Ishikawa (cell line): ENCODE measurements at regions not wholly inside any gene's neighbourhood (a gene's known extent, or its start where the extent isn't known, plus 50 kb on each side); places are given as distances from the start of the nearest gene placed in this dataset.

ENCODE experiments used
- CEBPB ChIP-seq: IDR thresholded peaks from 2 replicates; pipeline ENCODE4 v1.6.1; 2012
- CREB1 ChIP-seq: IDR thresholded peaks from 2 replicates; pipeline ENCODE4 v1.6.1; 2012; ENCODE audit warnings: low read depth
- EGR1 ChIP-seq: IDR thresholded peaks from 2 replicates; pipeline ENCODE4 v1.6.1; 2012
- EP300 ChIP-seq: IDR thresholded peaks from 2 replicates; pipeline ENCODE4 v1.6.1; 2012; ENCODE audit warnings: borderline replicate concordance
- FOXM1 ChIP-seq: IDR thresholded peaks from 2 replicates; pipeline ENCODE4 v1.6.1; 2012; ENCODE audit warnings: low read depth, borderline replicate concordance
- NFIC ChIP-seq: IDR thresholded peaks from 2 replicates; pipeline ENCODE4 v1.6.1; 2012
- RAD21 ChIP-seq: IDR thresholded peaks from 2 replicates; pipeline ENCODE4 v1.6.1; 2012; ENCODE audit warnings: low read depth
- REST ChIP-seq: IDR thresholded peaks from 2 replicates; pipeline ENCODE4 v1.6.1; 2012; ENCODE audit warnings: low read depth, mild to moderate bottlenecking
- TAF1 ChIP-seq: IDR thresholded peaks from 2 replicates; pipeline ENCODE4 v1.6.1; 2012; ENCODE audit warnings: low read depth, mild to moderate bottlenecking
- TCF12 ChIP-seq: IDR thresholded peaks from 2 replicates; pipeline ENCODE4 v1.6.1; 2012; ENCODE audit warnings: low read depth
- TEAD4 ChIP-seq: IDR thresholded peaks from 2 replicates; pipeline ENCODE4 v1.6.1; 2012
- USF1 ChIP-seq: IDR thresholded peaks from 2 replicates; pipeline ENCODE4 v1.6.1; 2012
- YY1 ChIP-seq: IDR thresholded peaks from 2 replicates; pipeline ENCODE4 v1.6.1; 2012; ENCODE audit warnings: low read depth
- ZBTB7A ChIP-seq: IDR thresholded peaks from 2 replicates; pipeline ENCODE4 v1.6.1; 2012; ENCODE audit warnings: low read depth
- TF ChIP-seq, protein P1 (sequence below): IDR thresholded peaks from 2 replicates; pipeline ENCODE4 v1.6.1; 2012

DNA sequence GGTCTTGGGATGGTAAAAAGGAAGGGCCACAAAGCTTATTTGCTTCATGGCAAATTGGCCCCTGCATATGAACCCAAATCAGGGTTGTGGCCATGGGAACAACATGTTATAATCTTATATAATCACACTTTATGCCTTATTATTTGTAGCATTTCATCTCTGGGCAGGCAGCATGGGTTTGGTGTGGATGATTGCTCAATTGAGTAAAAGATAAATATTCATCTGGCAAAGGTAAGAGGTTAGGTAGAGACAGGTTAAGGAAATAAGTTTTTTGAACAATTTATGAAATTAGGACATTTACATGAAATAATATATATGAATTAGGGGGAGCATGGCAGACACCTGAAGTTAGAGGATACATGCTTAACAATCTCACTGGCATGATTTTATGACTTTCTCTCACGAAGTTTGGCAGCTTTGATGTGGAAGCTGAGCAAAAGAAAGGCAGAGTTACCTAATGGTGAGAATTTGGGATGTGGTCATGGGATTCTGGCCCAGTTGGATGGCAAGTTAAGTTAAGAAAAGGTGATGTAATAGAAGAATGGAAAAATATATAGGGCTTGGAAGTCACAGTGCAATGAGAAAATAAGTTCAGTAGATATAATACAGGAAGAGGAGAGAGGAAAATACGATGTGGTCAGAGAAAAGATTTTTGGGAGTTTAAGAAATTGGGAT, 88.1 kb upstream of the FAM3C start:
- TF ChIP-seq REST = no peak
- TF ChIP-seq EGR1 = no peak
- TF ChIP-seq CREB1 = no peak
- TF ChIP-seq ZBTB7A = no peak
- TF ChIP-seq TCF12 = no peak
- TF ChIP-seq, protein P1, sequence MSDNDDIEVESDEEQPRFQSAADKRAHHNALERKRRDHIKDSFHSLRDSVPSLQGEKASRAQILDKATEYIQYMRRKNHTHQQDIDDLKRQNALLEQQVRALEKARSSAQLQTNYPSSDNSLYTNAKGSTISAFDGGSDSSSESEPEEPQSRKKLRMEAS = no peak
- TF ChIP-seq TEAD4 = no peak
- TF ChIP-seq CEBPB = no peak
- no peak for TF ChIP-seq YY1
- no peak for TF ChIP-seq NFIC

DNA sequence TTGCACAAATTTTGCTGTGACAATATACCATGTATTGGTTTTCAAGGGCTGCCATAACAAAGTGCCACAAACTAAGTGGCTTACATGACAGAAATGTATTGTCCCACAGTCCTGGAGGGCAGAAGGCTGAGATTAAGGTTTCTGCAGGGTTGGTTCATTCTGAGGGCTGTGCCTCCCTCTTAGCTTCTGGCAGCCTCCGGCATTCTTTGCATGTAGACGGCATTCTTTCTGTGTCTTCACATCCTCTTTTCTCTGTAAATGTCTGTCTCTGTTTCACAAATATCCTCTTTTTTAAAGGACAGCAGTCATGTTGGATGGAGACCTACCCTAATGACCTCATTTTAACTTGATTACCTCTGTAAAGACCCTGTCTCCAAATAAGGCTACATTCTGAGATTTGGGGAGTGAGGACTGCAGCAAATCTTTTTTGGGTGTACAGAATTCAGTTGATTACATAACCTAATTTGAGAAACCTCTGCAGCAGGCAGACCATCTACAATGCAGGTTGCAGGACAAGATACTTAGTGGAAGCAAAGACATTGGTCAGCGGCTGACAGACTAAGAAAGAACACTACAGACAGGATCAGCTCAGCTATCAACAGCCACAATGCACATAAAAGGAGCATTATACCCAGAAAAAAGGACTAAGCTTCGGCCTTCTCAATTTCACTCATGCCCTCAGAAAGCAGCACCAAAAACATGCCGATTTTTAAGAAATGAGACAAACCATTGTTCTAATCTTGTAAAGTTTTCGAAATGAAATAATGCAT, 84.6 kb upstream of the FAM3C start:
- TF ChIP-seq, protein P1 = no peak

DNA sequence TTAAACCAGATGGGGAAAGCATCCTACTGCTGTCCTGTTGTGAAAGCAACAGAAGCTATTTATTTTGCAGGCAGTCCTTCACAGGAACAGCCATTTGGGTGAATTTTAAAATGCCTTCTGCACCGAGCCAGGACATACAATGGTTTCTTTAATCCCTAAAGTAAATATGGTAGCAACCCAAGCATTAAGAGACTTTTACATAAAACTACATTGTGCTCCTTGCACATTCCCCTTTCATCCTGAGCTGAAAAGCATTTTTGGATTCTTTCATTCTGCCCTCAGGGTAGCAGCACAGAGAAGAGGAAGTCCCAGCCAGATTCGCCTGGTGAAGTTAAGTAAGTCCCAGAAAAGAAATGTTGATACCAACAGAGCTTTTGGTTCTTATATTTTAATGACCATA, 84.0 kb upstream of the FAM3C start:
- no peak for TF ChIP-seq EP300
- no peak for TF ChIP-seq NFIC
- TF ChIP-seq TCF12 = no peak
- no peak for TF ChIP-seq EGR1
- TF ChIP-seq REST = no peak
- no peak for TF ChIP-seq CREB1
- TF ChIP-seq CEBPB = no peak
- TF ChIP-seq USF1 = no peak
- TF ChIP-seq RAD21 = no peak
- no peak for TF ChIP-seq ZBTB7A

GRCh38 chr7:121479466-121479865, 83.4 kb upstream of the FAM3C start:
- no peak for TF ChIP-seq REST
- TF ChIP-seq EP300 = no peak
- TF ChIP-seq TEAD4 = no peak
- no peak for TF ChIP-seq NFIC
- no peak for TF ChIP-seq FOXM1
- no peak for TF ChIP-seq EGR1
- TF ChIP-seq YY1 = no peak
- TF ChIP-seq, protein P1 = no peak
- no peak for TF ChIP-seq TAF1
- no peak for TF ChIP-seq USF1
- no peak for TF ChIP-seq CREB1
